T-cell (primary cell): ENCODE measurements at regions not wholly inside any gene's neighbourhood (a gene's known extent, or its start where the extent isn't known, plus 50 kb on each side); places are given as distances from the start of the nearest gene placed in this dataset.

Experiments used
- ATAC-seq, 4 experiments: fragments of 200-7000 bp in 3 of 4; fragments of 150-1000 bp in 1 of 4; cut with Tn5 transposase; replicated peaks in 1 of 4; 1 replicate in 3 of 4; 2 replicates in 1 of 4; pipeline ENCODE4 v1.10.0; 2021; ENCODE audit warnings: moderate library complexity in 3 of 4, mild to moderate bottlenecking in 2 of 4, moderate number of reproducible peaks in 1 of 4
- CTCF ChIA-PET, 2 donors: fragments of 300-600 bp; sonication (Branson Sonifier 250); formaldehyde crosslinking; loops; one replicate each; lab custom pipeline; 2022; ENCODE audit warnings: antibody characterized with exemption in 2 of 2; lab: Charles Lee
- POLR2A ChIA-PET, 2 donors: fragments of 300-600 bp; sonication (Branson Sonifier 250); formaldehyde crosslinking; loops; one replicate each; lab custom pipeline; 2022; ENCODE audit warnings: antibody characterized with exemption in 2 of 2; lab: Charles Lee
- DNase-seq, 35 experiments: peaks; one replicate each; pipeline versions ENCODE4 v3.0.0 to v3.0.0-alpha.2; 2013 to 2023
- H3K27ac ChIP-seq: one replicate; pipeline ENCODE4 v1.5.1; 2013; ENCODE audit warnings: low read length
- H3K27me3 ChIP-seq, 2 experiments: replicated peaks in 1 of 2; 1 replicate in 1 of 2; 2 replicates in 1 of 2; pipeline versions ENCODE4 v1.6.1 to v1.7.0; 2013; ENCODE audit warnings: low read length in 1 of 2, mixed read lengths in 1 of 2; ENCODE audit not compliant: control insufficient read depth in 2 of 2, insufficient read depth in 2 of 2; ENCODE audit errors: extremely low read depth in 1 of 2
- H3K36me3 ChIP-seq, 2 donors: 1 replicate in 1 of 2; 2 replicates in 1 of 2; pipeline versions ENCODE4 v1.6.1 to v1.7.0; 2013; ENCODE audit warnings: low read length in 1 of 2; ENCODE audit not compliant: control insufficient read depth in 2 of 2, insufficient read depth in 1 of 2; ENCODE audit errors: extremely low read depth in 1 of 2
- H3K4me1 ChIP-seq, 2 experiments: 1 replicate in 1 of 2; 2 replicates in 1 of 2; pipeline versions ENCODE4 v1.6.1 to v1.7.0; 2013; ENCODE audit warnings: low read length in 2 of 2, mixed read lengths in 1 of 2; ENCODE audit not compliant: insufficient read depth in 2 of 2, control insufficient read depth in 1 of 2; ENCODE audit errors: extremely low read depth in 1 of 2
- H3K4me3 ChIP-seq, 2 donors: 1 replicate in 1 of 2; 2 replicates in 1 of 2; pipeline versions ENCODE4 v1.5.1 to v1.7.0; 2013; ENCODE audit warnings: mild to moderate bottlenecking in 2 of 2, low read length in 1 of 2, moderate library complexity in 1 of 2; ENCODE audit not compliant: control insufficient read depth in 1 of 2; ENCODE audit errors: extremely low read depth in 1 of 2
- H3K9me3 ChIP-seq: 2 replicates; pipeline ENCODE4 v1.7.0; 2013
- H3K27ac Mint-ChIP-seq, 2 donors: one replicate each; pipeline ENCODE4 v1.8.0; 2020 to 2021; ENCODE audit warnings: mild to moderate bottlenecking in 2 of 2, mixed read lengths in 2 of 2
- H3K27me3 Mint-ChIP-seq, 2 donors: one replicate each; pipeline ENCODE4 v1.8.0; 2021 to 2022; ENCODE audit warnings: mixed read lengths in 2 of 2
- H3K36me3 Mint-ChIP-seq: one replicate; pipeline ENCODE4 v1.8.0; 2021; ENCODE audit warnings: mixed read lengths
- H3K4me1 Mint-ChIP-seq, 3 donors: one replicate each; pipeline ENCODE4 v1.8.0; 2020 to 2022; ENCODE audit warnings: mixed read lengths in 3 of 3, mild to moderate bottlenecking in 1 of 3
- H3K4me3 Mint-ChIP-seq, 3 donors: one replicate each; pipeline ENCODE4 v1.8.0; 2020 to 2022; ENCODE audit warnings: mild to moderate bottlenecking in 3 of 3, mixed read lengths in 3 of 3, moderate library complexity in 3 of 3
- H3K9me3 Mint-ChIP-seq, 3 donors: one replicate each; pipeline ENCODE4 v1.8.0; 2020 to 2022; ENCODE audit warnings: mixed read lengths in 3 of 3
- WGBS: methylation state at CpG from one replicate; pipeline ENCODE4 v1.1.5; 2013; ENCODE audit warnings: missing lambda C conversion rate; ENCODE audit not compliant: insufficient coverage; 5-methylcytosine and 5-hydroxymethylcytosine counted together

- no peaks in the 10 kb centered on the region for H3K27me3 Mint-ChIP-seq
- H3K27ac Mint-ChIP-seq, result no peak overlapping the region
- ChIA-PET POLR2A (no interaction called here), CTCF (no interaction called here)
- H3K36me3 Mint-ChIP-seq, result no peaks in the 10 kb centered on the region
- H3K4me1 Mint-ChIP-seq, result no peaks in the 10 kb centered on the region
- Histone ChIP-seq H3K27me3 (no peaks in the 10 kb centered on the region), H3K27ac (no peak overlapping the region), H3K9me3 (no peaks in the 10 kb centered on the region), H3K4me3 (no peak overlapping the region), H3K4me1 (no peaks in the 10 kb centered on the region), H3K36me3 (no peaks in the 10 kb centered on the region)
- H3K9me3 Mint-ChIP-seq, result peaks cover 3 to 8% (median 4%) of the 10 kb centered on the region in 3 donors
- ATAC-seq (no peak), DNase-seq (no peak)
- WGBS, result no CpG with 5 or more reads among the region's 2 CpGs
- no peak overlapping the region for H3K4me3 Mint-ChIP-seq
Observed at GRCh38 chr18:1408376-1408775, 503.7 kb downstream of the ADCYAP1 start.

- no CpG with 5 or more reads among the region's 2 CpGs for WGBS
- no peaks in the 10 kb centered on the region for H3K9me3 ChIP-seq
- Mint-ChIP-seq H3K27me3 (no peaks in the 10 kb centered on the region), H3K36me3 (no peaks in the 10 kb centered on the region), H3K4me3 (no peak overlapping the region), H3K4me1 (no peaks in the 10 kb centered on the region), H3K9me3 (peaks cover 0 to 8% (median 0%) of the 10 kb centered on the region in 3 donors), H3K27ac (no peak overlapping the region)
- CTCF ChIA-PET, result no interaction called here
- H3K36me3 ChIP-seq, result no peaks in the 10 kb centered on the region
- DNase-seq (no peak), ATAC-seq (no peak)
- H3K4me1 ChIP-seq, result no peaks in the 10 kb centered on the region
- POLR2A ChIA-PET, result no interaction called here
- H3K4me3 ChIP-seq, result no peak overlapping the region
- no peaks in the 10 kb centered on the region for H3K27me3 ChIP-seq
- H3K27ac ChIP-seq, result no peak overlapping the region
Observed at GRCh38 chr18:1412655-1413322, 508.1 kb downstream of the ADCYAP1 start.

GRCh38 chr18:1413323-1413675, 508.6 kb downstream of the ADCYAP1 start:
- ChIA-PET CTCF (no interaction called here), POLR2A (no interaction called here)
- WGBS, result no CpG with 5 or more reads among the region's 5 CpGs
- H3K36me3 Mint-ChIP-seq, result no peaks in the 10 kb centered on the region
- no peaks in the 10 kb centered on the region for H3K4me1 ChIP-seq
- H3K27me3 ChIP-seq, result no peaks in the 10 kb centered on the region
- H3K27me3 Mint-ChIP-seq, result no peaks in the 10 kb centered on the region
- no peak overlapping the region for H3K4me3 ChIP-seq
- H3K9me3 Mint-ChIP-seq, result peaks cover 0 to 8% (median 0%) of the 10 kb centered on the region in 3 donors
- H3K27ac ChIP-seq, result no peak overlapping the region
- H3K36me3 ChIP-seq, result no peaks in the 10 kb centered on the region
- no peak overlapping the region for H3K27ac Mint-ChIP-seq
- ATAC-seq (no peak), DNase-seq (no peak)
- no peak overlapping the region for H3K4me3 Mint-ChIP-seq
- no peaks in the 10 kb centered on the region for H3K9me3 ChIP-seq
- no peaks in the 10 kb centered on the region for H3K4me1 Mint-ChIP-seq

- H3K27me3 ChIP-seq, result no peaks in the 10 kb centered on the region
- Mint-ChIP-seq H3K9me3 (peaks cover 0 to 5% (median 3%) of the 10 kb centered on the region in 3 donors), H3K27ac (no peak overlapping the region), H3K27me3 (no peaks in the 10 kb centered on the region), H3K4me1 (no peaks in the 10 kb centered on the region), H3K4me3 (no peak overlapping the region), H3K36me3 (no peaks in the 10 kb centered on the region)
- no peak overlapping the region for H3K4me3 ChIP-seq
- H3K36me3 ChIP-seq, result no peaks in the 10 kb centered on the region
- no peaks in the 10 kb centered on the region for H3K4me1 ChIP-seq
- DNase-seq (no peak), ATAC-seq (no peak)
- WGBS, result 90% methylated on average over 1 of the region's 6 CpGs
- CTCF ChIA-PET, result no interaction called here
- POLR2A ChIA-PET, result no interaction called here
- H3K9me3 ChIP-seq, result no peaks in the 10 kb centered on the region
- no peak overlapping the region for H3K27ac ChIP-seq
Observed at GRCh38 chr18:1416074-1416473, 511.4 kb downstream of the ADCYAP1 start.

- Histone ChIP-seq H3K9me3 (no peaks in the 10 kb centered on the region), H3K4me3 (no peak overlapping the region), H3K27me3 (no peaks in the 10 kb centered on the region), H3K27ac (no peak overlapping the region), H3K36me3 (no peaks in the 10 kb centered on the region), H3K4me1 (no peaks in the 10 kb centered on the region)
- Mint-ChIP-seq H3K4me1 (no peaks in the 10 kb centered on the region), H3K9me3 (peaks cover 0 to 3% (median 0%) of the 10 kb centered on the region in 3 donors), H3K4me3 (no peak overlapping the region), H3K27ac (no peak overlapping the region), H3K36me3 (no peaks in the 10 kb centered on the region), H3K27me3 (no peaks in the 10 kb centered on the region)
- no peak for DNase-seq
- no peak for ATAC-seq
- ChIA-PET POLR2A (no interaction called here), CTCF (no interaction called here)
- WGBS, result no CpG with 5 or more reads among the region's 2 CpGs
Observed at GRCh38 chr18:1421502-1421901, 516.8 kb downstream of the ADCYAP1 start.

- Mint-ChIP-seq H3K9me3 (peaks cover 0 to 3% (median 0%) of the 10 kb centered on the region in 3 donors), H3K4me1 (no peaks in the 10 kb centered on the region), H3K27ac (no peak overlapping the region), H3K4me3 (no peak overlapping the region), H3K27me3 (no peaks in the 10 kb centered on the region), H3K36me3 (no peaks in the 10 kb centered on the region)
- Histone ChIP-seq H3K4me3 (no peak overlapping the region), H3K36me3 (no peaks in the 10 kb centered on the region), H3K9me3 (no peaks in the 10 kb centered on the region), H3K27ac (no peak overlapping the region), H3K27me3 (no peaks in the 10 kb centered on the region), H3K4me1 (no peaks in the 10 kb centered on the region)
- ATAC-seq (no peak), DNase-seq (no peak)
- POLR2A ChIA-PET, result no interaction called here
- WGBS, result 100% methylated on average over 1 of the region's 2 CpGs
- CTCF ChIA-PET, result no interaction called here
Observed at GRCh38 chr18:1422634-1423033, 518.0 kb downstream of the ADCYAP1 start.

- CTCF ChIA-PET, result no interaction called here
- Histone ChIP-seq H3K9me3 (no peaks in the 10 kb centered on the region), H3K36me3 (no peaks in the 10 kb centered on the region), H3K4me1 (no peaks in the 10 kb centered on the region), H3K27ac (no peak overlapping the region), H3K4me3 (no peak overlapping the region), H3K27me3 (no peaks in the 10 kb centered on the region)
- H3K36me3 Mint-ChIP-seq, result no peaks in the 10 kb centered on the region
- POLR2A ChIA-PET, result interaction anchor here in 1 of 2 donors (0.7 kb wide), 1 partner anchor 36 kb away, joined by 3 read pairs; no protein-coding TSS in a partner anchor
- H3K4me3 Mint-ChIP-seq, result no peak overlapping the region
- ATAC-seq, result no peak
- no peak overlapping the region for H3K27ac Mint-ChIP-seq
- DNase-seq, result no peak
- H3K4me1 Mint-ChIP-seq, result no peaks in the 10 kb centered on the region
- no peaks in the 10 kb centered on the region for H3K27me3 Mint-ChIP-seq
- no CpG with 5 or more reads among the region's 1 CpG for WGBS
- H3K9me3 Mint-ChIP-seq, result peaks cover 0 to 3% (median 2%) of the 10 kb centered on the region in 3 donors
Observed at GRCh38 chr18:1425679-1426078, 521.0 kb downstream of the ADCYAP1 start.
